K562 (cell line): ENCODE measurements at regions not wholly inside any gene's neighbourhood (a gene's known extent, or its start where the extent isn't known, plus 50 kb on each side); places are given as distances from the start of the nearest gene placed in this dataset.

Experiments used
- ATAC-seq: fragments of 200-7000 bp; cut with Tn5 transposase; 3 replicates; pipeline ENCODE4 v1.9.1; 2020; ENCODE audit warnings: moderate library complexity
- BruUV-seq: library from RNA; stranded (reverse); fragments of 400-500 nt; replicated peaks from 2 replicates; lab custom pipeline; 2021; lab: Mats Ljungman, UMichigan
- CTCF ChIA-PET: fragments of 300-600 bp; formaldehyde crosslinking; extraction: SDS; loops from one replicate; lab custom pipeline; 2021; ENCODE audit warnings: low intra/inter-chr PET ratio; lab: Yijun Ruan, JAX
- POLR2A ChIA-PET: fragments of 300-600, 350-650 bp; sonication (Branson Sonifier 250); formaldehyde crosslinking; extraction: SDS; loops from one replicate; lab custom pipeline; 2021; ENCODE audit warnings: antibody characterized with exemption, inconsistent platforms; lab: Yijun Ruan, JAX
- DNase-seq, 4 experiments: peaks; one replicate each; pipeline versions ENCODE4 v3.0.0 to v3.0.0-alpha.2; 2011 to 2018; ENCODE audit warnings: low spot score in 3 of 4, mixed read lengths in 3 of 4; ENCODE audit errors: extremely low read depth in 1 of 4
- FAIRE-seq: peaks from 2 replicates; lab custom pipeline; 2011; peaks lifted over from hg19 to GRCh38; lab: Jason Lieb, UNC
- H2AFZ ChIP-seq: 2 replicates; pipeline ENCODE4 v1.6.0; 2011; ENCODE audit warnings: low read depth, low read length, control low read depth, inconsistent platforms
- H3K27ac ChIP-seq: fragments of 200-600 bp; 3 replicates; pipeline ENCODE4 v1.8.0; 2011; ENCODE audit warnings: low read depth, mild to moderate bottlenecking, control low read depth, inconsistent platforms, low read length, moderate library complexity, mixed read lengths; ENCODE audit errors: extremely low read depth
- H3K27me3 ChIP-seq, 2 experiments: fragments of 300-600 bp in 1 of 2; 2 replicates in 1 of 2; 3 replicates in 1 of 2; pipeline versions ENCODE4 v1.6.0 to v1.8.0; 2011; ENCODE audit warnings: inconsistent platforms in 2 of 2, low read length in 2 of 2, mild to moderate bottlenecking in 1 of 2, mixed read lengths in 1 of 2, moderate library complexity in 1 of 2; ENCODE audit not compliant: control insufficient read depth in 2 of 2, insufficient read depth in 2 of 2
- H3K36me3 ChIP-seq: fragments of 300-600 bp; 3 replicates; pipeline ENCODE4 v1.8.0; 2011; ENCODE audit warnings: mild to moderate bottlenecking, low read length, inconsistent platforms; ENCODE audit not compliant: control insufficient read depth, insufficient read depth
- H3K4me1 ChIP-seq, 2 experiments: fragments of 200-600 bp in 1 of 2; replicated peaks in 1 of 2; 2 replicates in 1 of 2; 3 replicates in 1 of 2; pipeline versions ENCODE4 v1.5.1 to v1.8.0; 2011; ENCODE audit warnings: inconsistent platforms in 2 of 2, low read length in 2 of 2, mild to moderate bottlenecking in 1 of 2, mixed read lengths in 1 of 2, moderate library complexity in 1 of 2; ENCODE audit not compliant: control insufficient read depth in 2 of 2, insufficient read depth in 2 of 2
- H3K4me2 ChIP-seq: 2 replicates; pipeline ENCODE4 v1.6.1; 2011; ENCODE audit warnings: low read length, control low read depth, inconsistent platforms, mixed read lengths; ENCODE audit not compliant: insufficient read depth
- H3K4me3 ChIP-seq: fragments of 200-600 bp; sonication (generic), shearing (Covaris generic); 2 replicates; pipeline ENCODE4 v1.5.1; 2016; ENCODE audit warnings: control low read depth, inconsistent platforms
- H3K79me2 ChIP-seq: fragments of 200-600 bp; 3 replicates; pipeline ENCODE4 v1.8.0; 2011; ENCODE audit warnings: low read length, inconsistent platforms; ENCODE audit not compliant: control insufficient read depth, insufficient read depth
- H3K9ac ChIP-seq, 2 experiments: 2 replicates each; pipeline versions ENCODE4 v1.6.0 to v1.6.1; 2011; ENCODE audit warnings: low read depth in 2 of 2, low read length in 2 of 2, control low read depth in 1 of 2, inconsistent platforms in 1 of 2, mild to moderate bottlenecking in 1 of 2, mixed read lengths in 1 of 2; ENCODE audit not compliant: insufficient read depth in 1 of 2
- H3K9me1 ChIP-seq: one replicate; pipeline ENCODE4 v1.6.0; 2011; ENCODE audit warnings: inconsistent platforms, mild to moderate bottlenecking, low read length, moderate library complexity; ENCODE audit not compliant: control insufficient read depth, insufficient read depth
- H3K9me3 ChIP-seq: replicated peaks from 2 replicates; pipeline ENCODE4 v1.5.1; 2011; ENCODE audit warnings: low read depth, low read length, inconsistent platforms; ENCODE audit not compliant: control insufficient read depth, insufficient read depth
- H4K20me1 ChIP-seq: replicated peaks from 2 replicates; pipeline ENCODE4 v1.6.1; 2011; ENCODE audit warnings: low read length, inconsistent platforms, mixed read lengths; ENCODE audit not compliant: control insufficient read depth, insufficient read depth
- CUX1 ChIP-seq: fragments of 200-800 bp; sonication (Bioruptor generic); IDR thresholded peaks from 2 replicates; pipeline ENCODE4 v1.6.1; 2016; ENCODE audit warnings: missing genetic modification characterization, missing compliant biosample characterization
- JUND ChIP-seq, 2 experiments: IDR thresholded peaks; 2 replicates in 1 of 2; 3 replicates in 1 of 2; pipeline ENCODE4 v1.6.1; 2011; ENCODE audit warnings: borderline replicate concordance in 2 of 2, low read depth in 2 of 2, low read length in 2 of 2, improper control_type of control experiment in 1 of 2, missing biosample characterization in 1 of 2, missing genetic modification characterization in 1 of 2, missing genetic modification reagents in 1 of 2
- PBX2 ChIP-seq, 2 experiments: IDR thresholded peaks in 1 of 2; conservative IDR thresholded peaks in 1 of 2; 2 replicates each; pipeline ENCODE4 v1.6.1; 2016; ENCODE audit warnings: low read depth in 2 of 2, mild to moderate bottlenecking in 1 of 2, missing compliant biosample characterization in 1 of 2, missing genetic modification characterization in 1 of 2, moderate library complexity in 1 of 2
- WGBS: fragments of 100-300 bp; shearing (Covaris generic); methylation state at CpG from one replicate; pipeline ENCODE4 v1.1.6; 2016; ENCODE audit warnings: low coverage, mixed read lengths; ENCODE audit not compliant: insufficient coverage; ENCODE audit errors: missing lambda C conversion rate; 5-methylcytosine and 5-hydroxymethylcytosine counted together
- in situ Hi-C: fragments of 300-500 bp; cut with MboI; formaldehyde crosslinking; loops from 4 replicates; pipeline ENCODE4 v1.15.0; 2018; ENCODE audit warnings: inconsistent platforms, mixed read lengths
- intact Hi-C: fragments of 100-400 bp; cut with micrococcal nuclease; formaldehyde crosslinking; loops from 2 replicates; pipeline ENCODE4 v1.14.2; 2022
- TF ChIP-seq, protein P1 (sequence below): sonication (generic); IDR thresholded peaks from 2 replicates; pipeline ENCODE4 v1.6.1; 2016
- TF ChIP-seq, protein P2 (sequence below): fragments of 250-450 bp; sonication (Bioruptor Pico); IDR thresholded peaks from 2 replicates; pipeline ENCODE4 v1.4.0; 2020; ENCODE audit warnings: mild to moderate bottlenecking, moderate library complexity

- 6% methylated on average over 3 of the region's 9 CpGs for WGBS
- CTCF ChIA-PET, result no interaction called here
Measured at GRCh38 chr14:103230021-103230420, 104.0 kb upstream of the EIF5 start.

More at GRCh38 chr14:103230021-103230420, 104.0 kb upstream of the EIF5 start:
- DNase-seq (peak in 1 of 4 experiments; percentile 2), ATAC-seq (no peak), FAIRE-seq (no peak)
- Histone ChIP-seq H3K4me2 (no peak overlapping the region), H3K27me3 (peaks cover 0 to 8% of the 10 kb centered on the region in 2 experiments; a peak in 1 of 5 replicates), H3K27ac (no peak overlapping the region), H2AFZ (no peak overlapping the region), H3K9me1 (no peaks in the 10 kb centered on the region), H3K36me3 (no peaks in the 10 kb centered on the region), H3K4me1 (peaks cover under 1 to 31% of the 10 kb centered on the region in 2 experiments; a peak in 4 of 5 replicates), H3K4me3 (no peak overlapping the region), H3K9me3 (no peaks in the 10 kb centered on the region), H4K20me1 (no peaks in the 10 kb centered on the region), H3K79me2 (no peaks in the 10 kb centered on the region), H3K9ac (no peak overlapping the region; a peak in 1 of 4 replicates)
- in situ Hi-C loops (no loop called here), intact Hi-C loops (no loop called here)
- no TSS peak for BruUV-seq
- POLR2A ChIA-PET, result no interaction called here
- no peak for TF ChIP-seq PBX2 (CRISPR knock-in tag; IDR thresholded peaks at IDR 0.05; ENCODE audit: low read depth)
- no peak for TF ChIP-seq PBX2 (tag; conservative IDR thresholded peaks at IDR 0.05; ENCODE audit: low read depth)
- no peak for TF ChIP-seq JUND (IDR thresholded peaks at IDR 0.05; ENCODE audit: borderline replicate concordance, low read depth, low read length)
- no peak for TF ChIP-seq JUND (tag; IDR thresholded peaks at IDR 0.05; ENCODE audit: borderline replicate concordance, low read depth, low read length)
- TF ChIP-seq, protein P1, sequence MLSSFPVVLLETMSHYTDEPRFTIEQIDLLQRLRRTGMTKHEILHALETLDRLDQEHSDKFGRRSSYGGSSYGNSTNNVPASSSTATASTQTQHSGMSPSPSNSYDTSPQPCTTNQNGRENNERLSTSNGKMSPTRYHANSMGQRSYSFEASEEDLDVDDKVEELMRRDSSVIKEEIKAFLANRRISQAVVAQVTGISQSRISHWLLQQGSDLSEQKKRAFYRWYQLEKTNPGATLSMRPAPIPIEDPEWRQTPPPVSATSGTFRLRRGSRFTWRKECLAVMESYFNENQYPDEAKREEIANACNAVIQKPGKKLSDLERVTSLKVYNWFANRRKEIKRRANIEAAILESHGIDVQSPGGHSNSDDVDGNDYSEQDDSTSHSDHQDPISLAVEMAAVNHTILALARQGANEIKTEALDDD, result no peak
- TF ChIP-seq CUX1 (CRISPR knock-in tag), result no peak
- TF ChIP-seq, protein P2, sequence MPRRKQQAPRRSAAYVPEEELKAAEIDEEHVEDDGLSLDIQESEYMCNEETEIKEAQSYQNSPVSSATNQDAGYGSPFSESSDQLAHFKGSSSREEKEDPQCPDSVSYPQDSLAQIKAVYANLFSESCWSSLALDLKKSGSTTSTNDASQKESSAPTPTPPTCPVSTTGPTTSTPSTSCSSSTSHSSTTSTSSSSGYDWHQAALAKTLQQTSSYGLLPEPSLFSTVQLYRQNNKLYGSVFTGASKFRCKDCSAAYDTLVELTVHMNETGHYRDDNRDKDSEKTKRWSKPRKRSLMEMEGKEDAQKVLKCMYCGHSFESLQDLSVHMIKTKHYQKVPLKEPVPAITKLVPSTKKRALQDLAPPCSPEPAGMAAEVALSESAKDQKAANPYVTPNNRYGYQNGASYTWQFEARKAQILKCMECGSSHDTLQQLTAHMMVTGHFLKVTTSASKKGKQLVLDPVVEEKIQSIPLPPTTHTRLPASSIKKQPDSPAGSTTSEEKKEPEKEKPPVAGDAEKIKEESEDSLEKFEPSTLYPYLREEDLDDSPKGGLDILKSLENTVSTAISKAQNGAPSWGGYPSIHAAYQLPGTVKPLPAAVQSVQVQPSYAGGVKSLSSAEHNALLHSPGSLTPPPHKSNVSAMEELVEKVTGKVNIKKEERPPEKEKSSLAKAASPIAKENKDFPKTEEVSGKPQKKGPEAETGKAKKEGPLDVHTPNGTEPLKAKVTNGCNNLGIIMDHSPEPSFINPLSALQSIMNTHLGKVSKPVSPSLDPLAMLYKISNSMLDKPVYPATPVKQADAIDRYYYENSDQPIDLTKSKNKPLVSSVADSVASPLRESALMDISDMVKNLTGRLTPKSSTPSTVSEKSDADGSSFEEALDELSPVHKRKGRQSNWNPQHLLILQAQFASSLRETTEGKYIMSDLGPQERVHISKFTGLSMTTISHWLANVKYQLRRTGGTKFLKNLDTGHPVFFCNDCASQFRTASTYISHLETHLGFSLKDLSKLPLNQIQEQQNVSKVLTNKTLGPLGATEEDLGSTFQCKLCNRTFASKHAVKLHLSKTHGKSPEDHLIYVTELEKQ, result no peak
